Inferior parietal cortex (tissue), 1 donor: ENCODE measurements at regions not wholly inside any gene's neighbourhood (a gene's known extent, or its start where the extent isn't known, plus 50 kb on each side); places are given as distances from the start of the nearest gene placed in this dataset.

ENCODE experiments used
- DNase-seq: peaks from one replicate; pipeline ENCODE4 v3.0.0-alpha.2; 2016; ENCODE audit errors: extremely low spot score

- DNase-seq, result no peak
Measured at GRCh38 chr5:114250536-114250935, 111.3 kb upstream of the KCNN2 start.

GRCh38 chr5:114252226-114252625 lies 109.6 kb upstream of the KCNN2 start:
- DNase-seq, result no peak

GRCh38 chr5:114255260-114255659 lies 106.6 kb upstream of the KCNN2 start:
- DNase-seq, result no peak

- DNase-seq, result no peak
Measured at GRCh38 chr5:114261989-114262388, 99.9 kb upstream of the KCNN2 start.

- DNase-seq, result no peak
Measured at GRCh38 chr5:114265432-114266060, 96.3 kb upstream of the KCNN2 start.

- no peak for DNase-seq
Measured at GRCh38 chr5:114266374-114266773, 95.5 kb upstream of the KCNN2 start.

- no peak for DNase-seq
Measured at GRCh38 chr5:114296191-114296590, 65.7 kb upstream of the KCNN2 start.

- DNase-seq, result no peak
Measured at GRCh38 chr5:114297915-114298314, 64.0 kb upstream of the KCNN2 start.

GRCh38 chr5:114305402-114306207 lies 56.3 kb upstream of the KCNN2 start:
- DNase-seq, result peak; percentile 17

- no peak for DNase-seq
Measured at GRCh38 chr5:114308017-114308416, 53.9 kb upstream of the KCNN2 start.

GRCh38 chr5:114308508-114308907 lies 53.4 kb upstream of the KCNN2 start:
- DNase-seq, result no peak

- DNase-seq, result no peak
Measured at GRCh38 chr5:114310666-114311065, 51.2 kb upstream of the KCNN2 start.

GRCh38 chr5:114311281-114311680 lies 50.6 kb upstream of the KCNN2 start:
- no peak for DNase-seq

- DNase-seq, result no peak
Measured at GRCh38 chr5:114311968-114312367, 49.9 kb upstream of the KCNN2 start.
